Chondrocyte (in vitro differentiated cells): ENCODE measurements at regions not wholly inside any gene's neighbourhood (a gene's known extent, or its start where the extent isn't known, plus 50 kb on each side); places are given as distances from the start of the nearest gene placed in this dataset.

ENCODE experiments used
- DNase-seq: peaks from one replicate; pipeline ENCODE4 v3.0.0; 2021; ENCODE audit warnings: mixed read lengths, low spot score
- H3K27ac Mint-ChIP-seq: one replicate; pipeline ENCODE4 v1.8.0; 2021; ENCODE audit warnings: mild to moderate bottlenecking, moderate library complexity, mixed read lengths; ENCODE audit not compliant: unreplicated experiment
- H3K27me3 Mint-ChIP-seq: 2 replicates; pipeline ENCODE4 v1.8.0; 2021; ENCODE audit warnings: low read depth, mixed read lengths
- H3K36me3 Mint-ChIP-seq: 2 replicates; pipeline ENCODE4 v1.8.0; 2021; ENCODE audit warnings: low read depth, mixed read lengths
- H3K4me1 Mint-ChIP-seq: 2 replicates; pipeline ENCODE4 v1.8.0; 2021; ENCODE audit warnings: low read depth, mild to moderate bottlenecking, mixed read lengths
- H3K4me3 Mint-ChIP-seq: one replicate; pipeline ENCODE4 v1.8.0; 2021; ENCODE audit warnings: mild to moderate bottlenecking, moderate library complexity, mixed read lengths; ENCODE audit not compliant: unreplicated experiment
- H3K9me3 Mint-ChIP-seq: 2 replicates; pipeline ENCODE4 v1.8.0; 2021; ENCODE audit warnings: low read depth, mixed read lengths
- CTCF ChIP-seq: fragments of 200-600 bp; sonication (generic); IDR thresholded peaks from 2 replicates; pipeline ENCODE4 v1.5.0; 2021; ENCODE audit warnings: antibody characterized with exemption, mild to moderate bottlenecking, moderate library complexity

GRCh38 chr20:19108155-19108554 is 104.3 kb upstream of the SLC24A3 start:
- Mint-ChIP-seq H3K4me1 (no peaks in the 10 kb centered on the region), H3K27me3 (no peaks in the 10 kb centered on the region), H3K9me3 (no peaks in the 10 kb centered on the region), H3K4me3 (no peak overlapping the region), H3K36me3 (no peaks in the 10 kb centered on the region), H3K27ac (no peak overlapping the region)
- TF ChIP-seq CTCF, result no peak
- DNase-seq, result no peak

GRCh38 chr20:19110285-19110684 is 102.2 kb upstream of the SLC24A3 start:
- Mint-ChIP-seq H3K36me3 (no peaks in the 10 kb centered on the region), H3K4me3 (no peak overlapping the region), H3K4me1 (no peaks in the 10 kb centered on the region), H3K9me3 (no peaks in the 10 kb centered on the region), H3K27ac (no peak overlapping the region), H3K27me3 (no peaks in the 10 kb centered on the region)
- TF ChIP-seq CTCF, result no peak
- DNase-seq, result no peak

GRCh38 chr20:19110881-19111460 is 101.5 kb upstream of the SLC24A3 start:
- DNase-seq, result no peak
- H3K36me3 Mint-ChIP-seq, result no peaks in the 10 kb centered on the region
- no peak for TF ChIP-seq CTCF
- no peak overlapping the region for H3K27ac Mint-ChIP-seq
- H3K9me3 Mint-ChIP-seq, result no peaks in the 10 kb centered on the region
- no peaks in the 10 kb centered on the region for H3K4me1 Mint-ChIP-seq
- no peaks in the 10 kb centered on the region for H3K27me3 Mint-ChIP-seq
- no peak overlapping the region for H3K4me3 Mint-ChIP-seq

- Mint-ChIP-seq H3K27ac (no peak overlapping the region), H3K4me3 (no peak overlapping the region), H3K4me1 (no peaks in the 10 kb centered on the region), H3K27me3 (no peaks in the 10 kb centered on the region), H3K36me3 (no peaks in the 10 kb centered on the region), H3K9me3 (peaks cover 4% of the 10 kb centered on the region)
- no peak for DNase-seq
- no peak for TF ChIP-seq CTCF
These were observed 99.6 kb upstream of the SLC24A3 start for GRCh38 chr20:19112828-19113227.

GRCh38 chr20:19113343-19113930 is 99.0 kb upstream of the SLC24A3 start:
- Mint-ChIP-seq H3K9me3 (peaks cover 4% of the 10 kb centered on the region), H3K27me3 (no peaks in the 10 kb centered on the region), H3K4me3 (no peak overlapping the region), H3K4me1 (no peaks in the 10 kb centered on the region), H3K27ac (no peak overlapping the region), H3K36me3 (no peaks in the 10 kb centered on the region)
- no peak for DNase-seq
- TF ChIP-seq CTCF, result no peak
